ENCODE measurements at regions not wholly inside any gene's neighbourhood (a gene's known extent, or its start where the extent isn't known, plus 50 kb on each side); places are given as distances from the start of the nearest gene placed in this dataset.

GRCh38 chrX:9134366-9134765 is 100.4 kb upstream of the FAM9B start:
- Histone ChIP-seq H3K4me1 (ENCODE audit: insufficient read depth, low read length, severe bottlenecking) (peaks cover 21% of the 10 kb centered on the region), H3K9me3 (ENCODE audit: low read length) (no peaks in the 10 kb centered on the region), H3F3A (ENCODE audit: insufficient read depth, low read length) (no peaks in the 10 kb centered on the region), H3K9me2 (ENCODE audit: low read depth, low read length) (no peaks in the 10 kb centered on the region), H3K79me2 (ENCODE audit: insufficient read depth, low read length) (no peaks in the 10 kb centered on the region), H3K27ac (ENCODE audit: low read depth, low read length, poor library complexity, severe bottlenecking) (no peak overlapping the region), H3K27me3 (ENCODE audit: insufficient read depth, low read length) (no peaks in the 10 kb centered on the region), H2AFZ (ENCODE audit: low read length) (no peak overlapping the region), H3K9ac (ENCODE audit: low read length) (no peak overlapping the region), H4K20me1 (ENCODE audit: insufficient read depth, low read length) (no peaks in the 10 kb centered on the region), H3K4me3 (ENCODE audit: low read depth, low read length, poor library complexity, severe bottlenecking) (no peak overlapping the region), H3K4me2 (ENCODE audit: low read length) (no peak overlapping the region), H3K36me3 (ENCODE audit: insufficient read depth, low read length) (peaks cover 7% of the 10 kb centered on the region; the same call in 1 of the 2 replicates)
- TF ChIP-seq EZH2 (IDR thresholded peaks at IDR 0.05; ENCODE audit: borderline replicate concordance, low read length) (no peak), CTCF (IDR thresholded peaks at IDR 0.05; ENCODE audit: low read length) (no peak)

GRCh38 chrX:9135901-9136510 is 102.1 kb upstream of the FAM9B start:
- H3K9ac ChIP-seq (ENCODE audit: low read length) = no peak overlapping the region
- no peaks in the 10 kb centered on the region for H3F3A ChIP-seq (ENCODE audit: insufficient read depth, low read length)
- no peaks in the 10 kb centered on the region for H3K9me3 ChIP-seq (ENCODE audit: low read length)
- no peak overlapping the region; the same call in 1 of the 2 replicates for H3K4me2 ChIP-seq (ENCODE audit: low read length)
- no peak overlapping the region for H2AFZ ChIP-seq (ENCODE audit: low read length)
- no peaks in the 10 kb centered on the region for H3K79me2 ChIP-seq (ENCODE audit: insufficient read depth, low read length)
- H3K36me3 ChIP-seq (ENCODE audit: insufficient read depth, low read length) = peaks cover 11% of the 10 kb centered on the region; the same call in 1 of the 2 replicates
- H3K4me1 ChIP-seq (ENCODE audit: insufficient read depth, low read length, severe bottlenecking) = peaks cover 7% of the 10 kb centered on the region
- H3K4me3 ChIP-seq (ENCODE audit: low read depth, low read length, poor library complexity, severe bottlenecking) = no peak overlapping the region
- H3K27ac ChIP-seq (ENCODE audit: low read depth, low read length, poor library complexity, severe bottlenecking) = no peak overlapping the region
- TF ChIP-seq CTCF (IDR thresholded peaks at IDR 0.05; ENCODE audit: low read length) = no peak
- H3K27me3 ChIP-seq (ENCODE audit: insufficient read depth, low read length) = no peaks in the 10 kb centered on the region
- H3K9me2 ChIP-seq (ENCODE audit: low read depth, low read length) = no peaks in the 10 kb centered on the region
- H4K20me1 ChIP-seq (ENCODE audit: insufficient read depth, low read length) = no peaks in the 10 kb centered on the region

GRCh38 chrX:9137152-9137551 is 103.2 kb upstream of the FAM9B start:
- Histone ChIP-seq H2AFZ (ENCODE audit: low read length) (no peak overlapping the region), H3K27ac (ENCODE audit: low read depth, low read length, poor library complexity, severe bottlenecking) (peak overlapping the region; percentile 11), H3K27me3 (ENCODE audit: insufficient read depth, low read length) (no peaks in the 10 kb centered on the region), H3F3A (ENCODE audit: insufficient read depth, low read length) (no peaks in the 10 kb centered on the region), H3K9me3 (ENCODE audit: low read length) (no peaks in the 10 kb centered on the region), H4K20me1 (ENCODE audit: insufficient read depth, low read length) (no peaks in the 10 kb centered on the region), H3K4me1 (ENCODE audit: insufficient read depth, low read length, severe bottlenecking) (peaks cover 7% of the 10 kb centered on the region), H3K4me2 (ENCODE audit: low read length) (no peak overlapping the region), H3K9ac (ENCODE audit: low read length) (no peak overlapping the region), H3K36me3 (ENCODE audit: insufficient read depth, low read length) (peaks cover 11% of the 10 kb centered on the region; the same call in 1 of the 2 replicates), H3K9me2 (ENCODE audit: low read depth, low read length) (no peaks in the 10 kb centered on the region), H3K4me3 (ENCODE audit: low read depth, low read length, poor library complexity, severe bottlenecking) (no peak overlapping the region), H3K79me2 (ENCODE audit: insufficient read depth, low read length) (no peaks in the 10 kb centered on the region)
- no peak for TF ChIP-seq EZH2 (IDR thresholded peaks at IDR 0.05; ENCODE audit: borderline replicate concordance, low read length)
- no peak for TF ChIP-seq CTCF (IDR thresholded peaks at IDR 0.05; ENCODE audit: low read length)

Measured in OCI-LY1 (cell line).